ENCODE measurements at regions not wholly inside any gene's neighbourhood (a gene's known extent, or its start where the extent isn't known, plus 50 kb on each side); places are given as distances from the start of the nearest gene placed in this dataset.

- H3K36me3 ChIP-seq (ENCODE audit: control insufficient read depth, insufficient read depth, low read length), result no peaks in the 10 kb centered on the region
- DNase-seq (ENCODE audit: low read depth), result peak; percentile 4
- no peak overlapping the region for H3K4me3 ChIP-seq (ENCODE audit: low read depth, low read length)
- H3K27me3 ChIP-seq (ENCODE audit: control insufficient read depth, insufficient read depth, low read length), result peaks cover 6% of the 10 kb centered on the region
- TF ChIP-seq, protein P1, sequence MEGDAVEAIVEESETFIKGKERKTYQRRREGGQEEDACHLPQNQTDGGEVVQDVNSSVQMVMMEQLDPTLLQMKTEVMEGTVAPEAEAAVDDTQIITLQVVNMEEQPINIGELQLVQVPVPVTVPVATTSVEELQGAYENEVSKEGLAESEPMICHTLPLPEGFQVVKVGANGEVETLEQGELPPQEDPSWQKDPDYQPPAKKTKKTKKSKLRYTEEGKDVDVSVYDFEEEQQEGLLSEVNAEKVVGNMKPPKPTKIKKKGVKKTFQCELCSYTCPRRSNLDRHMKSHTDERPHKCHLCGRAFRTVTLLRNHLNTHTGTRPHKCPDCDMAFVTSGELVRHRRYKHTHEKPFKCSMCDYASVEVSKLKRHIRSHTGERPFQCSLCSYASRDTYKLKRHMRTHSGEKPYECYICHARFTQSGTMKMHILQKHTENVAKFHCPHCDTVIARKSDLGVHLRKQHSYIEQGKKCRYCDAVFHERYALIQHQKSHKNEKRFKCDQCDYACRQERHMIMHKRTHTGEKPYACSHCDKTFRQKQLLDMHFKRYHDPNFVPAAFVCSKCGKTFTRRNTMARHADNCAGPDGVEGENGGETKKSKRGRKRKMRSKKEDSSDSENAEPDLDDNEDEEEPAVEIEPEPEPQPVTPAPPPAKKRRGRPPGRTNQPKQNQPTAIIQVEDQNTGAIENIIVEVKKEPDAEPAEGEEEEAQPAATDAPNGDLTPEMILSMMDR (IDR thresholded peaks at IDR 0.05; ENCODE audit: insufficient read depth, low read length, poor library complexity, severe bottlenecking), result peak; percentile 74
These were observed 345.0 kb downstream of the REEP3 start for GRCh38 chr10:63866075-63866746.

DNA sequence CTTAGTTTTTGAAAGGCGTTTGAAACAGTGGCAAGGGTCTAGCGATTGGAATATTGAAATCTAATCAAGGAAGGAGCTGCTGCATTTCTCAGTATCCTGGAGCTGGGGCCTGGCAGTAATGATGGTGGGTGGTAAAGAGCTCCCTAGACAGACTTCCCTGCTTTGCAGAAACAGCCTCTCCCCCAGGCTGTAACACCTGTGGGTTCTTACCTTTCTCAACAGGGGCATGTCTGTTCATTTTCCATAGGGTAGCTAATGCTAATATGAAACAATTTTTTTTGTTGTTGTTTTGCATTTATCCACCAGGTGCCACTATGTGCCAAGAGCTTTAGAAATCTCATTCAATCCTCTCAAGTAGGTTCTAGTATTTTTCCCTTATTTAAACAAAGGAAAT, 345.5 kb downstream of the REEP3 start:
- Histone ChIP-seq H3K36me3 (ENCODE audit: control insufficient read depth, insufficient read depth, low read length) (no peaks in the 10 kb centered on the region), H3K4me3 (ENCODE audit: low read depth, low read length) (no peak overlapping the region), H3K27me3 (ENCODE audit: control insufficient read depth, insufficient read depth, low read length) (peaks cover 6% of the 10 kb centered on the region)
- TF ChIP-seq, protein P1 (IDR thresholded peaks at IDR 0.05; ENCODE audit: insufficient read depth, low read length, poor library complexity, severe bottlenecking), result peak; percentile 31
- DNase-seq (ENCODE audit: low read depth), result no peak

DNA sequence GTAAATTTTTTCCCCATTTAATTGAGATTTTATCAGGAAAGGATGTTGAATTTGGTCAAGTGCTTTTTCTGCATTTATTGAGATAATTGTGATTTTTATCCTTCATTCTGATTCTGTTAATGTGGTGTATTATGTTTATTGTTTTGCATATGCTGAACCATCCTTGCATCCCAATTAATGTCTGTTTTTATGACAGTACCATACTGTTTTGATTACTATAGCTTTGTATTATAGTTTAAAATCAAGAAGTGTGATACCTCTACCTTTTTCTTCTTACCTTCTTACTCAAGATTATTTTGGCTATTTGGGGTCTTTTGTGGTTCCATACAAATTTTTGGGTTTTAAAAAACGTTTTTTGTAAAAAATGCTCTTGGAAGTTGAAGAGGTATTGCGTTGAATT, 357.2 kb downstream of the REEP3 start:
- DNase-seq (ENCODE audit: low read depth), result no peak
- TF ChIP-seq, protein P1 (IDR thresholded peaks at IDR 0.05; ENCODE audit: insufficient read depth, low read length, poor library complexity, severe bottlenecking), result no peak
- H3K36me3 ChIP-seq (ENCODE audit: control insufficient read depth, insufficient read depth, low read length), result no peaks in the 10 kb centered on the region
- H3K27me3 ChIP-seq (ENCODE audit: control insufficient read depth, insufficient read depth, low read length), result no peaks in the 10 kb centered on the region
- H3K4me3 ChIP-seq (ENCODE audit: low read depth, low read length), result no peak overlapping the region

DNA sequence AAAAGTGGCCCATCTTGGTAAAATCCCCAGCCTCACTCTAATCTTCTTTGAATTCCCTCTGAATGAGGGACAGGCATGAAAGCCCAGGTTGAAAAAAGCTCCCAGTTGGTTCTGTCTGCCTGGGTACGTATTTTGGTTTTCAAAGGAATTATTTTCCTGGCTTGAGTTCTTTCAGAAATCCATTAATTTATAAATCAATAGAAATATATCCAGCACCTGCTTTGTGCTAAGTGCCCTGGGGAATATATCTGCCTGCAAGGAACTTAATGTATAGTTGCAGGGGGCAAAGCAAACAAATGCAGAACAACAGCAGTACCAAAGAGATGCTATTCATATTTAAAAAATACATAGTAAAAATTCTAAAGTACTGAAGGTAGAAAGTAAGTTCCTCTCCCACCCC, 362.7 kb downstream of the REEP3 start:
- no peaks in the 10 kb centered on the region for H3K27me3 ChIP-seq (ENCODE audit: control insufficient read depth, insufficient read depth, low read length)

GRCh38 chr10:63884426-63884825, 363.2 kb downstream of the REEP3 start:
- H3K27me3 ChIP-seq (ENCODE audit: control insufficient read depth, insufficient read depth, low read length), result no peaks in the 10 kb centered on the region
- DNase-seq (ENCODE audit: low read depth), result no peak
- H3K4me3 ChIP-seq (ENCODE audit: low read depth, low read length), result no peak overlapping the region
- no peaks in the 10 kb centered on the region for H3K36me3 ChIP-seq (ENCODE audit: control insufficient read depth, insufficient read depth, low read length)
- TF ChIP-seq, protein P1 (IDR thresholded peaks at IDR 0.05; ENCODE audit: insufficient read depth, low read length, poor library complexity, severe bottlenecking), result no peak

More for the DNA sequence above, 362.7 kb downstream of the REEP3 start:
- TF ChIP-seq, protein P1 (IDR thresholded peaks at IDR 0.05; ENCODE audit: insufficient read depth, low read length, poor library complexity, severe bottlenecking), result no peak
- no peak overlapping the region for H3K4me3 ChIP-seq (ENCODE audit: low read depth, low read length)
- H3K36me3 ChIP-seq (ENCODE audit: control insufficient read depth, insufficient read depth, low read length), result no peaks in the 10 kb centered on the region
- no peak for DNase-seq (ENCODE audit: low read depth)

GRCh38 chr10:63885156-63885555, 364.0 kb downstream of the REEP3 start:
- Histone ChIP-seq H3K27me3 (ENCODE audit: control insufficient read depth, insufficient read depth, low read length) (no peaks in the 10 kb centered on the region), H3K4me3 (ENCODE audit: low read depth, low read length) (no peak overlapping the region), H3K36me3 (ENCODE audit: control insufficient read depth, insufficient read depth, low read length) (no peaks in the 10 kb centered on the region)
- DNase-seq (ENCODE audit: low read depth), result no peak
- TF ChIP-seq, protein P1 (IDR thresholded peaks at IDR 0.05; ENCODE audit: insufficient read depth, low read length, poor library complexity, severe bottlenecking), result no peak

Data from kidney epithelial cell (primary cell).